Muscle of arm (tissue), 1 donor: ENCODE measurements at regions not wholly inside any gene's neighbourhood (a gene's known extent, or its start where the extent isn't known, plus 50 kb on each side); places are given as distances from the start of the nearest gene placed in this dataset.
A peak's percentile ranks its signal among the peaks of the same experiment; 100 is the strongest.
"Not testable (repeated sequence)": the region's sequence is repeated elsewhere in the genome, so short reads cannot be mapped to it uniquely, and the experiment has no call there.

ENCODE experiments used
- DNase-seq: peaks from one replicate; pipeline ENCODE4 v3.0.0-alpha.2; 2013

GRCh38 chr10:64855941-64856340, 1334.7 kb downstream of the REEP3 start:
- no peak for DNase-seq

GRCh38 chr10:64859911-64860310, 1338.7 kb downstream of the REEP3 start:
- DNase-seq: no peak

GRCh38 chr10:64863836-64864235, 1342.6 kb downstream of the REEP3 start:
- no peak for DNase-seq

- no peak for DNase-seq
Observed at GRCh38 chr10:64867501-64867962, 1346.3 kb downstream of the REEP3 start.

GRCh38 chr10:64873088-64873487, 1351.9 kb downstream of the REEP3 start:
- DNase-seq: no peak

- no peak for DNase-seq
Observed at GRCh38 chr10:64873959-64874358, 1352.8 kb downstream of the REEP3 start.

GRCh38 chr10:64880546-64880945, 1359.3 kb downstream of the REEP3 start:
- no peak for DNase-seq

GRCh38 chr10:64881257-64881656, 1360.1 kb downstream of the REEP3 start:
- DNase-seq: no peak

GRCh38 chr10:64896582-64896981, 1375.4 kb downstream of the REEP3 start:
- DNase-seq: no peak

GRCh38 chr10:64906311-64906710, 1385.1 kb downstream of the REEP3 start:
- not testable (repeated sequence) for DNase-seq

GRCh38 chr10:64924306-64924705, 1403.1 kb downstream of the REEP3 start:
- not testable (repeated sequence) for DNase-seq

- no peak for DNase-seq
Observed at GRCh38 chr10:64952042-64952441, 1430.8 kb downstream of the REEP3 start.

GRCh38 chr10:64956441-64956840, 1435.2 kb downstream of the REEP3 start:
- DNase-seq: no peak

- DNase-seq: no peak
Observed at GRCh38 chr10:64959116-64959515, 1437.9 kb downstream of the REEP3 start.

GRCh38 chr10:64959883-64960282, 1438.7 kb downstream of the REEP3 start:
- DNase-seq: no peak

GRCh38 chr10:64973391-64973790, 1452.2 kb downstream of the REEP3 start:
- no peak for DNase-seq

- no peak for DNase-seq
Observed at GRCh38 chr10:64976150-64976549, 1454.9 kb downstream of the REEP3 start.

- no peak for DNase-seq
Observed at GRCh38 chr10:64977915-64978314, 1456.7 kb downstream of the REEP3 start.

- no peak for DNase-seq
Observed at GRCh38 chr10:64996886-64997285, 1475.7 kb downstream of the REEP3 start.

GRCh38 chr10:65010845-65011244, 1489.6 kb downstream of the REEP3 start:
- no peak for DNase-seq

- no peak for DNase-seq
Observed at GRCh38 chr10:65017523-65017922, 1496.3 kb downstream of the REEP3 start.

- DNase-seq: no peak
Observed at GRCh38 chr10:65024886-65025285, 1503.7 kb downstream of the REEP3 start.

- no peak for DNase-seq
Observed at GRCh38 chr10:65030263-65030662, 1509.1 kb downstream of the REEP3 start.

GRCh38 chr10:65032867-65033769, 1511.9 kb downstream of the REEP3 start:
- peak; percentile 23 for DNase-seq
